Lung (tissue), 11 donors: ENCODE measurements at regions not wholly inside any gene's neighbourhood (a gene's known extent, or its start where the extent isn't known, plus 50 kb on each side); places are given as distances from the start of the nearest gene placed in this dataset.
A peak's percentile ranks its signal among the peaks of the same experiment; 100 is the strongest.

Source experiments
- ATAC-seq: fragments of 200-7000 bp; cut with Tn5 transposase; one replicate; pipeline ENCODE4 v1.9.1; 2020; ENCODE audit warnings: moderate number of reproducible peaks; ENCODE audit not compliant: insufficient read depth, low FRiP score
- DNase-seq, 3 donors: peaks; one replicate each; pipeline ENCODE4 v3.0.0-alpha.2; 2013 to 2017
- H3K27ac ChIP-seq, 2 donors: one replicate each; pipeline ENCODE4 v1.5.1; 2013; ENCODE audit warnings: mild to moderate bottlenecking in 2 of 2, moderate library complexity in 2 of 2, control low read depth in 1 of 2, inconsistent platforms in 1 of 2, low read depth in 1 of 2, low read length in 1 of 2
- H3K27me3 ChIP-seq, 3 donors: one replicate each; pipeline ENCODE4 v1.5.1; 2013; ENCODE audit warnings: low read length in 2 of 3; ENCODE audit not compliant: control insufficient read depth in 3 of 3, insufficient read depth in 3 of 3
- H3K36me3 ChIP-seq, 4 donors: one replicate each; pipeline ENCODE4 v1.5.1; 2013; ENCODE audit warnings: low read length in 4 of 4, mild to moderate bottlenecking in 1 of 4, moderate library complexity in 1 of 4; ENCODE audit not compliant: control insufficient read depth in 4 of 4, insufficient read depth in 4 of 4
- H3K4me1 ChIP-seq, 5 donors: one replicate each; pipeline ENCODE4 v1.5.1; 2013; ENCODE audit warnings: low read length in 5 of 5, mild to moderate bottlenecking in 2 of 5, moderate library complexity in 1 of 5; ENCODE audit not compliant: control insufficient read depth in 5 of 5, insufficient read depth in 5 of 5
- H3K4me3 ChIP-seq: one replicate; pipeline ENCODE4 v1.5.1; 2013; ENCODE audit warnings: mild to moderate bottlenecking, control low read depth, moderate library complexity
- H3K9ac ChIP-seq, 2 donors: one replicate each; pipeline ENCODE4 v1.5.1; 2013; ENCODE audit warnings: low read length in 2 of 2, control low read depth in 1 of 2; ENCODE audit not compliant: insufficient read depth in 1 of 2
- H3K9me3 ChIP-seq, 4 donors: one replicate each; pipeline ENCODE4 v1.5.1; 2013; ENCODE audit warnings: low read length in 3 of 4, mild to moderate bottlenecking in 1 of 4, moderate library complexity in 1 of 4; ENCODE audit not compliant: control insufficient read depth in 4 of 4, insufficient read depth in 3 of 4
- CTCF ChIP-seq: IDR thresholded peaks from 2 replicates; pipeline ENCODE4 v1.5.1; 2012; ENCODE audit warnings: mild to moderate bottlenecking; ENCODE audit errors: control extremely low read depth, extremely low read depth
- WGBS, 2 donors: extraction: QIAGEN DNeasy Blood & Tissue Kit; methylation state at CpG; one replicate each; pipeline ENCODE4 v1.1.7; 2013; 5-methylcytosine and 5-hydroxymethylcytosine counted together
- donor health status: control.
- donor health status: control.
- donor health status: Bipolar disorder and iron deficiency.
- donor health status: healthy.
- donor health status: DM: yes; HTN: yes; CAD: no.

- ATAC-seq = no peak
- Histone ChIP-seq H3K27me3 (no peaks in the 10 kb centered on the region), H3K4me3 (no peak overlapping the region), H3K9me3 (peaks cover 0 to 9% (median 2%) of the 10 kb centered on the region in 4 donors), H3K9ac (no peak overlapping the region), H3K4me1 (no peaks in the 10 kb centered on the region), H3K36me3 (no peaks in the 10 kb centered on the region), H3K27ac (no peak overlapping the region)
- no peak for DNase-seq
- no peak for TF ChIP-seq CTCF
- 88 to 92% methylated on average over 5 of the region's 5 CpGs for WGBS, 2 donors
Observed at GRCh38 chr4:133584714-133585113, 435.6 kb downstream of the PCDH10 start.

- ATAC-seq = no peak
- Histone ChIP-seq H3K36me3 (no peaks in the 10 kb centered on the region), H3K4me3 (no peak overlapping the region), H3K9ac (no peak overlapping the region), H3K27ac (no peak overlapping the region), H3K27me3 (no peaks in the 10 kb centered on the region), H3K9me3 (peaks cover 0 to 9% (median 2%) of the 10 kb centered on the region in 4 donors), H3K4me1 (no peaks in the 10 kb centered on the region)
- 89 to 92% methylated on average over 2 of the region's 2 CpGs for WGBS, 2 donors
- DNase-seq = peak in 2 of 3 donors; percentile 62 to 81
- TF ChIP-seq CTCF = no peak
Observed at GRCh38 chr4:133581996-133582619, 433.0 kb downstream of the PCDH10 start.

GRCh38 chr4:133574248-133574647 lies 425.2 kb downstream of the PCDH10 start:
- Histone ChIP-seq H3K4me3 (no peak overlapping the region), H3K4me1 (peaks cover 0 to 21% (median 0%) of the 10 kb centered on the region in 5 donors), H3K27ac (no peak overlapping the region), H3K27me3 (no peaks in the 10 kb centered on the region), H3K9ac (no peak overlapping the region), H3K9me3 (peaks cover 0 to 3% (median 0%) of the 10 kb centered on the region in 4 donors), H3K36me3 (no peaks in the 10 kb centered on the region)
- no peak for TF ChIP-seq CTCF
- ATAC-seq (no peak), DNase-seq (peak in 2 of 3 donors; percentile 7 to 20)
- 88 to 89% methylated on average over 1 of the region's 1 CpG for WGBS, 2 donors

GRCh38 chr4:133565379-133565778 lies 416.3 kb downstream of the PCDH10 start:
- WGBS, 2 donors = 3 to 6% methylated on average over 1 of the region's 1 CpG
- no peak for ATAC-seq
- H3K27ac ChIP-seq = no peak overlapping the region
- no peaks in the 10 kb centered on the region for H3K36me3 ChIP-seq
- H3K9me3 ChIP-seq = no peaks in the 10 kb centered on the region
- TF ChIP-seq CTCF = no peak
- DNase-seq = peak in 2 of 3 donors; percentile 75 to 78
- H3K4me3 ChIP-seq = no peak overlapping the region
- H3K27me3 ChIP-seq = no peaks in the 10 kb centered on the region
- H3K9ac ChIP-seq = no peak overlapping the region
- peaks cover 0 to 2% (median 0%) of the 10 kb centered on the region in 5 donors for H3K4me1 ChIP-seq
